HUDEP-2 (cell line): ENCODE measurements at regions not wholly inside any gene's neighbourhood (a gene's known extent, or its start where the extent isn't known, plus 50 kb on each side); places are given as distances from the start of the nearest gene placed in this dataset.
"Not testable (repeated sequence)": the region's sequence is repeated elsewhere in the genome, so short reads cannot be mapped to it uniquely, and the experiment has no call there.

Experiments used
- DNase-seq, 76 experiments: peaks; one replicate each; lab custom pipeline; 2025; ENCODE audit not compliant: unreplicated experiment in 76 of 76; lab: John Stamatoyannopoulos, UW

GRCh38 chr6:3620389-3620788, 131.1 kb downstream of the PXDC1 start:
- DNase-seq = no peak

GRCh38 chr6:3619800-3620199, 131.7 kb downstream of the PXDC1 start:
- no peak for DNase-seq

- no peak for DNase-seq
Measured at GRCh38 chr6:3619201-3619600, 132.3 kb downstream of the PXDC1 start.

- DNase-seq = no peak
Measured at GRCh38 chr6:3618642-3619041, 132.9 kb downstream of the PXDC1 start.

- DNase-seq = no peak
Measured at GRCh38 chr6:3617681-3618311, 133.7 kb downstream of the PXDC1 start.

GRCh38 chr6:3617192-3617631, 134.3 kb downstream of the PXDC1 start:
- DNase-seq = no peak

GRCh38 chr6:3616565-3617176, 134.8 kb downstream of the PXDC1 start:
- DNase-seq = no peak

GRCh38 chr6:3615391-3616380, 135.8 kb downstream of the PXDC1 start:
- no peak for DNase-seq

GRCh38 chr6:3614918-3615317, 136.6 kb downstream of the PXDC1 start:
- no peak for DNase-seq

- not testable (repeated sequence) for DNase-seq
Measured at GRCh38 chr6:3613565-3613964, 137.9 kb downstream of the PXDC1 start.

- no peak for DNase-seq
Measured at GRCh38 chr6:3612341-3613041, 139.0 kb downstream of the PXDC1 start.

GRCh38 chr6:3610921-3611320, 140.6 kb downstream of the PXDC1 start:
- DNase-seq = no peak

- no peak for DNase-seq
Measured at GRCh38 chr6:3610206-3610605, 141.3 kb downstream of the PXDC1 start.

GRCh38 chr6:3609388-3609787, 142.1 kb downstream of the PXDC1 start:
- no peak for DNase-seq

- DNase-seq = no peak
Measured at GRCh38 chr6:3608159-3608558, 143.4 kb downstream of the PXDC1 start.

- DNase-seq = no peak
Measured at GRCh38 chr6:3607599-3607998, 143.9 kb downstream of the PXDC1 start.

GRCh38 chr6:3607171-3607570, 144.3 kb downstream of the PXDC1 start:
- no peak for DNase-seq

GRCh38 chr6:3603340-3604130, 146.7 kb upstream of the SLC22A23 start:
- DNase-seq = no peak

GRCh38 chr6:3601570-3601969, 144.7 kb upstream of the SLC22A23 start:
- no peak for DNase-seq

GRCh38 chr6:3597500-3598064, 140.7 kb upstream of the SLC22A23 start:
- no peak for DNase-seq
